Loucy (cell line): ENCODE measurements at regions not wholly inside any gene's neighbourhood (a gene's known extent, or its start where the extent isn't known, plus 50 kb on each side); places are given as distances from the start of the nearest gene placed in this dataset.

Source experiments
- H2AFZ ChIP-seq: fragments of 200-600 bp; sonication (generic); 2 replicates; pipeline ENCODE4 v1.6.0; 2016; ENCODE audit warnings: antibody characterized with exemption, mild to moderate bottlenecking, low read length, moderate library complexity
- H3F3A ChIP-seq: fragments of 200-600 bp; 2 replicates; pipeline ENCODE4 v1.6.0; 2016; ENCODE audit warnings: antibody characterized with exemption, low read depth, mild to moderate bottlenecking
- H3K27me3 ChIP-seq: fragments of 200-600 bp; sonication (generic); 2 replicates; pipeline ENCODE4 v1.6.1; 2014; ENCODE audit warnings: low read length, mild to moderate bottlenecking; ENCODE audit not compliant: insufficient read depth, poor library complexity, severe bottlenecking
- H3K36me3 ChIP-seq: fragments of 200-600 bp; sonication (generic); 2 replicates; pipeline ENCODE4 v1.6.1; 2016; ENCODE audit warnings: low read length; ENCODE audit not compliant: insufficient read depth
- H3K4me1 ChIP-seq: fragments of 200-600 bp; sonication (generic); 2 replicates; pipeline ENCODE4 v1.5.1; 2014; ENCODE audit warnings: low read length, mild to moderate bottlenecking; ENCODE audit not compliant: insufficient read depth, poor library complexity, severe bottlenecking
- H3K4me2 ChIP-seq: fragments of 200-600 bp; sonication (generic); 2 replicates; pipeline ENCODE4 v1.6.0; 2014; ENCODE audit warnings: antibody characterized with exemption, low read length, low read depth, mild to moderate bottlenecking; ENCODE audit not compliant: poor library complexity, severe bottlenecking
- H3K4me3 ChIP-seq: fragments of 200-600 bp; sonication (generic); 2 replicates; pipeline ENCODE4 v1.5.1; 2014; ENCODE audit warnings: low read length, mild to moderate bottlenecking, mixed read lengths; ENCODE audit not compliant: poor library complexity, severe bottlenecking
- H3K79me2 ChIP-seq: fragments of 200-600 bp; sonication (generic); 2 replicates; pipeline ENCODE4 v1.6.1; 2014; ENCODE audit warnings: low read length; ENCODE audit not compliant: insufficient read depth
- H3K9ac ChIP-seq: fragments of 200-600 bp; sonication (generic); 2 replicates; pipeline ENCODE4 v1.6.0; 2014; ENCODE audit warnings: mild to moderate bottlenecking, low read depth, low read length, moderate library complexity; ENCODE audit not compliant: poor library complexity, severe bottlenecking
- H3K9me2 ChIP-seq: fragments of 200-600 bp; sonication (generic); replicated peaks from 2 replicates; pipeline ENCODE4 v1.6.1; 2016; ENCODE audit warnings: low read depth, low read length, mixed read lengths
- H3K9me3 ChIP-seq: fragments of 200-600 bp; sonication (generic); 2 replicates; pipeline ENCODE4 v1.6.1; 2014; ENCODE audit warnings: mild to moderate bottlenecking, antibody characterized with exemption, low read length, low read depth; ENCODE audit not compliant: insufficient read depth
- H4K20me1 ChIP-seq: fragments of 200-600 bp; sonication (generic); 2 replicates; pipeline ENCODE4 v1.6.0; 2014; ENCODE audit warnings: antibody characterized with exemption, low read length, mild to moderate bottlenecking; ENCODE audit not compliant: insufficient read depth, poor library complexity, severe bottlenecking
- CTCF ChIP-seq: fragments of 200-600 bp; sonication (generic); conservative IDR thresholded peaks from 2 replicates; pipeline ENCODE4 v1.5.1; 2014; ENCODE audit warnings: mild to moderate bottlenecking, antibody characterized with exemption, low read length
- EZH2phosphoT487 ChIP-seq: fragments of 200-600 bp; IDR thresholded peaks from 2 replicates; pipeline ENCODE4 v1.6.1; 2018; ENCODE audit warnings: antibody characterized with exemption, mild to moderate bottlenecking, moderate library complexity, borderline replicate concordance

- Histone ChIP-seq H4K20me1 (no peaks in the 10 kb centered on the region), H3F3A (no peaks in the 10 kb centered on the region), H3K4me1 (peaks cover 47% of the 10 kb centered on the region), H3K4me2 (no peak overlapping the region), H3K27me3 (no peaks in the 10 kb centered on the region), H3K9me3 (no peaks in the 10 kb centered on the region), H2AFZ (no peak overlapping the region), H3K79me2 (no peaks in the 10 kb centered on the region), H3K9ac (peak overlapping the region; percentile 11), H3K9me2 (no peaks in the 10 kb centered on the region), H3K36me3 (no peaks in the 10 kb centered on the region), H3K4me3 (no peak overlapping the region)
- no peak for TF ChIP-seq EZH2phosphoT487
- TF ChIP-seq CTCF: no peak
Measured at GRCh38 chr1:234886081-234886984, 242.3 kb downstream of the TOMM20 start.

GRCh38 chr1:234885601-234886000 is 243.0 kb downstream of the TOMM20 start:
- peaks cover 44% of the 10 kb centered on the region for H3K4me1 ChIP-seq
- no peaks in the 10 kb centered on the region for H3K27me3 ChIP-seq
- no peak overlapping the region for H3K4me3 ChIP-seq
- H4K20me1 ChIP-seq: no peaks in the 10 kb centered on the region
- no peaks in the 10 kb centered on the region for H3F3A ChIP-seq
- no peak for TF ChIP-seq EZH2phosphoT487
- TF ChIP-seq CTCF: no peak
- H3K9me3 ChIP-seq: no peaks in the 10 kb centered on the region
- H3K36me3 ChIP-seq: no peaks in the 10 kb centered on the region
- H3K79me2 ChIP-seq: no peaks in the 10 kb centered on the region
- no peak overlapping the region for H3K4me2 ChIP-seq
- no peak overlapping the region for H3K9ac ChIP-seq
- H2AFZ ChIP-seq: no peak overlapping the region
- no peaks in the 10 kb centered on the region for H3K9me2 ChIP-seq

DNA sequence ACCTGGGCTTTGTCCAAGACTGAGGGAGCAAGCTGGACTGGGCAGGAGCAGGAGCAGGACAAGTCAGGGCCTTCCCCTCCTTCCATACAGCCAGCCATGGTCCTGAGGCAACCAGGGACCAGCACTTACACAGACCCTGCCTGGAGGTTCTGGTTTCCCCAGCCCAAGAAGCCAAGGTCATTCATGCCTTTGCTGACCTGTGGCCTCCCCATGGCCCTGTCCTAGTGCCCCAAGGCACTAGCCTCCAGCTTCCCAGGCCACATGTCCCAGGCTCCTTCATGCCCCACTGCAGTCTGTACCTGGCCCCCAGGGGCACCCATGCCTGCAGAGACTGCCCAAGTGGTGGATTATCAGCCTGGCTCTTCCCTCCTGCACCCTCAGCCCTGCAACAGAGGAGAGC is 243.9 kb downstream of the TOMM20 start:
- no peaks in the 10 kb centered on the region for H4K20me1 ChIP-seq
- H3K27me3 ChIP-seq: no peaks in the 10 kb centered on the region
- H2AFZ ChIP-seq: no peak overlapping the region
- no peaks in the 10 kb centered on the region for H3F3A ChIP-seq
- no peak overlapping the region for H3K9ac ChIP-seq
- no peaks in the 10 kb centered on the region for H3K9me2 ChIP-seq
- H3K79me2 ChIP-seq: no peaks in the 10 kb centered on the region
- TF ChIP-seq CTCF: no peak
- no peak for TF ChIP-seq EZH2phosphoT487
- H3K4me2 ChIP-seq: no peak overlapping the region
- no peaks in the 10 kb centered on the region for H3K9me3 ChIP-seq
- no peaks in the 10 kb centered on the region for H3K36me3 ChIP-seq
- H3K4me1 ChIP-seq: peaks cover 50% of the 10 kb centered on the region
- no peak overlapping the region for H3K4me3 ChIP-seq
